ENCODE measurements at regions not wholly inside any gene's neighbourhood (a gene's known extent, or its start where the extent isn't known, plus 50 kb on each side); places are given as distances from the start of the nearest gene placed in this dataset.

DNA sequence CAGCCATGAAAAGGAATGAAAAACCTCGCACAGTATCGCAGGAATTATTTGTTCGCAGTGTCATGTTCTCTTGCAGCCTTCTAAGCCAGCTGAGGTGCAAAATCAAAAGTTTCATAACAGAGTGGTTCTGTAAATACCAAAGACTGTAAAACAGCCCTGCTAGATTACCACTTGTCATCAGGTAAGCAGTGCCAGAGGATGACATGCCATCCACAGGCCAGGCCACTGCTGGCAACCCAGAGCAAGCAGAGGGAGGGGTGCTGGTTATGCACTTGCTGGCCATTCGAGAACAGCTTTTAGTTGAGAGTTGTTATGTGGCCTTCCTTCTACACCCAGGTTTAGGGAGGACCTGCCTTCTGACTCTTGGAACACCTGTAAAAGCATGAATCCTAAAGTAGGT, 114.3 kb upstream of the MGAT5 start:
- H3K4ac ChIP-seq (ENCODE audit: low read depth, low read length) = no peak overlapping the region
- no peak overlapping the region for H2AK5ac ChIP-seq (ENCODE audit: low read depth, low read length)
- H4K91ac ChIP-seq (ENCODE audit: insufficient read depth, low read depth, low read length) = no peak overlapping the region
- no peak overlapping the region for H4K5ac ChIP-seq (ENCODE audit: low read depth, low read length)
- no peak overlapping the region for H2AK9ac ChIP-seq (replicated peaks; ENCODE audit: low read depth, low read length, poor library complexity)
- ChIA-PET CTCF (interaction anchor here (0.5 kb wide), 1 partner anchor 91 kb away, joined by 3 read pairs; no protein-coding TSS in a partner anchor), POLR2A (ENCODE audit: unreplicated experiment) (no interaction called here)
- peaks cover 19% of the 10 kb centered on the region for H3K4me1 ChIP-seq (ENCODE audit: control insufficient read depth, insufficient read depth, low read length)
- in situ Hi-C loops (cut with MboI; ENCODE audit: low sequenced_read_pairs) (no loop called here), dilution Hi-C loops (cut with HindIII; ENCODE audit: low sequenced_read_pairs, unreplicated experiment) (no loop called here), intact Hi-C loops (cut with micrococcal nuclease) (no loop called here)
- H3K23ac ChIP-seq (ENCODE audit: low read depth, low read length) = no peak overlapping the region
- H3K56ac ChIP-seq (ENCODE audit: extremely low read depth, insufficient read depth, low read length) = no peak overlapping the region
- DNase-seq = no peak
- no peak overlapping the region for H2BK20ac ChIP-seq (ENCODE audit: low read depth, low read length)
- TF ChIP-seq, protein P1, sequence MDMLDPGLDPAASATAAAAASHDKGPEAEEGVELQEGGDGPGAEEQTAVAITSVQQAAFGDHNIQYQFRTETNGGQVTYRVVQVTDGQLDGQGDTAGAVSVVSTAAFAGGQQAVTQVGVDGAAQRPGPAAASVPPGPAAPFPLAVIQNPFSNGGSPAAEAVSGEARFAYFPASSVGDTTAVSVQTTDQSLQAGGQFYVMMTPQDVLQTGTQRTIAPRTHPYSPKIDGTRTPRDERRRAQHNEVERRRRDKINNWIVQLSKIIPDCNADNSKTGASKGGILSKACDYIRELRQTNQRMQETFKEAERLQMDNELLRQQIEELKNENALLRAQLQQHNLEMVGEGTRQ (IDR thresholded peaks at IDR 0.05; ENCODE audit: low read depth, low read length) = no peak
- TF ChIP-seq NFE2L2 (IDR thresholded peaks at IDR 0.05; ENCODE audit: low read depth, low read length) = no peak
- no peak for TF ChIP-seq CEBPB (IDR thresholded peaks at IDR 0.05; ENCODE audit: low read depth, low read length)
- TF ChIP-seq MXI1 (IDR thresholded peaks at IDR 0.05; ENCODE audit: borderline replicate concordance, low read depth, low read length) = no peak
- no peak for TF ChIP-seq MAFK (IDR thresholded peaks at IDR 0.05; ENCODE audit: low read depth, low read length)
- no peak for TF ChIP-seq MAZ (IDR thresholded peaks at IDR 0.05; ENCODE audit: borderline replicate concordance, low read depth, low read length)
- TF ChIP-seq, protein P2, sequence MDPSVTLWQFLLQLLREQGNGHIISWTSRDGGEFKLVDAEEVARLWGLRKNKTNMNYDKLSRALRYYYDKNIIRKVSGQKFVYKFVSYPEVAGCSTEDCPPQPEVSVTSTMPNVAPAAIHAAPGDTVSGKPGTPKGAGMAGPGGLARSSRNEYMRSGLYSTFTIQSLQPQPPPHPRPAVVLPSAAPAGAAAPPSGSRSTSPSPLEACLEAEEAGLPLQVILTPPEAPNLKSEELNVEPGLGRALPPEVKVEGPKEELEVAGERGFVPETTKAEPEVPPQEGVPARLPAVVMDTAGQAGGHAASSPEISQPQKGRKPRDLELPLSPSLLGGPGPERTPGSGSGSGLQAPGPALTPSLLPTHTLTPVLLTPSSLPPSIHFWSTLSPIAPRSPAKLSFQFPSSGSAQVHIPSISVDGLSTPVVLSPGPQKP (IDR thresholded peaks at IDR 0.05; ENCODE audit: borderline replicate concordance, low read depth, low read length) = no peak
- no peak for TF ChIP-seq POLR2A (IDR thresholded peaks at IDR 0.05; ENCODE audit: low read depth, low read length)
- TF ChIP-seq RFX5 (IDR thresholded peaks at IDR 0.05; ENCODE audit: low read depth, low read length) = no peak
- H3K27ac ChIP-seq (ENCODE audit: insufficient read depth, low read length) = no peak overlapping the region
- no peaks in the 10 kb centered on the region for H3K27me3 ChIP-seq (ENCODE audit: control insufficient read depth, insufficient read depth, low read length)
- H3K79me1 ChIP-seq (ENCODE audit: low read depth in 1 of 2, low read length in 2 of 2) = peaks cover 67 to 83% of the 10 kb centered on the region in 2 experiments
- BruUV-seq (replicated peaks) = no TSS peak
- H2AFZ ChIP-seq (replicated peaks; ENCODE audit: low read length, poor library complexity) = no peak overlapping the region
- H3K9me1 ChIP-seq (ENCODE audit: insufficient read depth, low read length) = peaks cover 23% of the 10 kb centered on the region
- no peak overlapping the region for H2BK15ac ChIP-seq (ENCODE audit: low read depth, low read length)
- H3K18ac ChIP-seq (ENCODE audit: low read depth, low read length) = no peak overlapping the region
- no peak overlapping the region for H3K4me3 ChIP-seq (ENCODE audit: insufficient read depth, low read depth, low read length)
- no peak for ATAC-seq (ENCODE audit: low read depth)
- peaks cover 74% of the 10 kb centered on the region for H4K20me1 ChIP-seq (ENCODE audit: insufficient read depth, low read length)
- H3K14ac ChIP-seq (replicated peaks; ENCODE audit: low read depth, low read length) = no peak overlapping the region
- H3K4me2 ChIP-seq (ENCODE audit: low read depth, low read length) = no peak overlapping the region
- WGBS, 2 experiments (ENCODE audit: extremely low coverage in 2 of 2, insufficient read length in 1 of 2) = no CpG with 5 or more reads among the region's 4 CpGs
- no peak overlapping the region for H3K9ac ChIP-seq (ENCODE audit: low read depth, low read length)
- H3K9me3 ChIP-seq (ENCODE audit: control insufficient read depth, insufficient read depth, low read length) = no peaks in the 10 kb centered on the region
- no peak overlapping the region for H2BK120ac ChIP-seq (ENCODE audit: low read depth, low read length)
- no peak overlapping the region for H2BK5ac ChIP-seq (ENCODE audit: low read depth, low read length, poor library complexity, severe bottlenecking)
- H3K36me3 ChIP-seq (ENCODE audit: control insufficient read depth, insufficient read depth, low read length) = peaks cover 16% of the 10 kb centered on the region
- no peak overlapping the region for H4K8ac ChIP-seq (ENCODE audit: low read depth in 2 of 2, low read length in 2 of 2)
